Body of pancreas (tissue), 4 donors: ENCODE measurements at regions not wholly inside any gene's neighbourhood (a gene's known extent, or its start where the extent isn't known, plus 50 kb on each side); places are given as distances from the start of the nearest gene placed in this dataset.

Source experiments
- ATAC-seq: fragments of 150-250 bp; one replicate; pipeline ENCODE4 v1.9.1; 2016
- DNase-seq, 4 donors: peaks; one replicate each; pipeline ENCODE4 v3.0.0-alpha.2; 2019
- H3K27ac ChIP-seq, 4 donors: fragments of 200-600 bp; sonication (generic); 1 replicate in 3 of 4; 2 replicates in 1 of 4; pipeline versions ENCODE4 v1.5.1 to v1.6.1; 2016 to 2019; ENCODE audit warnings: mild to moderate bottlenecking in 1 of 4, mixed read lengths in 1 of 4, moderate library complexity in 1 of 4
- H3K27me3 ChIP-seq, 2 donors: fragments of 200-600 bp; sonication (generic); one replicate each; pipeline ENCODE4 v1.6.0; 2016; ENCODE audit warnings: mild to moderate bottlenecking in 1 of 2
- H3K36me3 ChIP-seq, 2 donors: fragments of 200-600 bp; sonication (generic); replicated peaks in 1 of 2; 2 replicates each; pipeline ENCODE4 v1.5.1; 2016; ENCODE audit warnings: low read depth in 2 of 2; ENCODE audit not compliant: insufficient read depth in 1 of 2
- H3K4me1 ChIP-seq: fragments of 200-600 bp; sonication (generic); one replicate; pipeline ENCODE4 v1.6.0; 2016
- H3K4me3 ChIP-seq, 2 donors: fragments of 200-600 bp; sonication (generic); 1 replicate in 1 of 2; 2 replicates in 1 of 2; pipeline ENCODE4 v1.5.1; 2016 to 2019
- H3K9me3 ChIP-seq, 3 donors: fragments of 200-600 bp; sonication (generic); 1 replicate in 2 of 3; 2 replicates in 1 of 3; pipeline ENCODE4 v1.5.1; 2016
- CTCF ChIP-seq, 7 experiments: fragments of 450-650 bp in 4 of 7; fragments of 200-600 bp in 3 of 7; sonication (generic) in 3 of 7; IDR thresholded peaks; one replicate each; pipeline ENCODE4 v1.5.1; 2016 to 2019; ENCODE audit warnings: antibody characterized with exemption in 7 of 7
- POLR2A ChIP-seq, 3 donors: fragments of 450-650 bp; IDR thresholded peaks; one replicate each; pipeline ENCODE4 v1.6.1; 2016; ENCODE audit warnings: antibody characterized with exemption in 3 of 3, mild to moderate bottlenecking in 2 of 3
- WGBS, 2 donors: methylation state at CpG; one replicate each; pipeline ENCODE4 v1.1.5; 2017; 5-methylcytosine and 5-hydroxymethylcytosine counted together
- intact Hi-C: fragments of 100-400 bp; cut with DNase I; formaldehyde crosslinking; loops from one replicate; pipeline ENCODE4 v1.15.1; 2023

GRCh38 chr12:111227476-111228420 is 141.1 kb downstream of the PHETA1 start:
- H3K36me3 ChIP-seq, result no peaks in the 10 kb centered on the region
- H3K27ac ChIP-seq, result no peak overlapping the region
- WGBS, 2 donors, result 82 to 91% methylated on average over 10 of the region's 10 CpGs
- H3K4me1 ChIP-seq, result no peaks in the 10 kb centered on the region
- ATAC-seq (no peak), DNase-seq (no peak)
- H3K4me3 ChIP-seq, result no peak overlapping the region
- H3K27me3 ChIP-seq, result no peaks in the 10 kb centered on the region
- no peaks in the 10 kb centered on the region for H3K9me3 ChIP-seq
- TF ChIP-seq CTCF (IDR thresholded peaks at IDR 0.05) (no peak), POLR2A (IDR thresholded peaks at IDR 0.05) (no peak)
- intact Hi-C loops, result no loop called here

GRCh38 chr12:111226680-111227079 is 142.2 kb downstream of the PHETA1 start:
- H3K9me3 ChIP-seq, result no peaks in the 10 kb centered on the region
- no peaks in the 10 kb centered on the region for H3K36me3 ChIP-seq
- TF ChIP-seq POLR2A (IDR thresholded peaks at IDR 0.05) (no peak), CTCF (IDR thresholded peaks at IDR 0.05) (no peak)
- WGBS, 2 donors, result 42 to 55% methylated on average over 19 to 21 of the region's 21 CpGs
- ATAC-seq (no peak), DNase-seq (no peak)
- H3K27me3 ChIP-seq, result no peaks in the 10 kb centered on the region
- intact Hi-C loops, result no loop called here
- H3K27ac ChIP-seq, result no peak overlapping the region
- H3K4me1 ChIP-seq, result no peaks in the 10 kb centered on the region
- no peak overlapping the region for H3K4me3 ChIP-seq

- Histone ChIP-seq H3K4me3 (no peak overlapping the region), H3K4me1 (no peaks in the 10 kb centered on the region), H3K27me3 (no peaks in the 10 kb centered on the region), H3K9me3 (no peaks in the 10 kb centered on the region), H3K27ac (no peak overlapping the region), H3K36me3 (no peaks in the 10 kb centered on the region)
- 64 to 69% methylated on average over 2 to 6 of the region's 6 CpGs for WGBS, 2 donors
- ATAC-seq, result no peak
- TF ChIP-seq CTCF (IDR thresholded peaks at IDR 0.05) (no peak), POLR2A (IDR thresholded peaks at IDR 0.05) (no peak)
- intact Hi-C loops, result no loop called here
- DNase-seq, result no peak
Measured at GRCh38 chr12:111225307-111225706, 143.6 kb downstream of the PHETA1 start.

GRCh38 chr12:111224186-111225066 is 144.5 kb downstream of the PHETA1 start:
- no peaks in the 10 kb centered on the region for H3K9me3 ChIP-seq
- H3K4me1 ChIP-seq, result no peaks in the 10 kb centered on the region
- H3K27me3 ChIP-seq, result no peaks in the 10 kb centered on the region
- no peak for ATAC-seq
- no peaks in the 10 kb centered on the region for H3K36me3 ChIP-seq
- intact Hi-C loops, result no loop called here
- no peak for TF ChIP-seq CTCF (IDR thresholded peaks at IDR 0.05)
- TF ChIP-seq POLR2A (IDR thresholded peaks at IDR 0.05), result no peak
- no peak overlapping the region for H3K4me3 ChIP-seq
- H3K27ac ChIP-seq, result no peak overlapping the region
- DNase-seq, result no peak
- 39 to 48% methylated on average over 12 to 14 of the region's 14 CpGs for WGBS, 2 donors
